Spleen (tissue), 7 donors: ENCODE measurements at regions not wholly inside any gene's neighbourhood (a gene's known extent, or its start where the extent isn't known, plus 50 kb on each side); places are given as distances from the start of the nearest gene placed in this dataset.

Experiments used
- CTCF ChIP-seq, 11 experiments: fragments of 200-600 bp in 7 of 11; fragments of 450-650 bp in 4 of 11; sonication (generic) in 4 of 11; IDR thresholded peaks in 8 of 11; conservative IDR thresholded peaks in 3 of 11; 1 replicate in 7 of 11; 2 replicates in 4 of 11; pipeline versions ENCODE4 v1.4.0 to v1.8.0; 2016 to 2021; ENCODE audit warnings: antibody characterized with exemption in 11 of 11, inconsistent platforms in 4 of 11, mild to moderate bottlenecking in 1 of 11
- POLR2A ChIP-seq, 3 donors: fragments of 450-650 bp; IDR thresholded peaks; one replicate each; pipeline ENCODE4 v1.5.1; 2017; ENCODE audit warnings: antibody characterized with exemption in 3 of 3, mild to moderate bottlenecking in 1 of 3
- donor health status: DM: no; HTN: no; CAD: no; lungs with moderate emphysema.
- donor health status: DM: no; HTN: no; CAD: no.
- donor health status: DM: no; HTN: no; CAD: no.

GRCh38 chr15:47644722-47645121 lies 72.6 kb upstream of the SEMA6D start:
- TF ChIP-seq CTCF (IDR thresholded peaks at IDR 0.05 in 8 of 11, conservative IDR thresholded peaks at IDR 0.05 in 3 of 11): no peak
- no peak for TF ChIP-seq POLR2A (IDR thresholded peaks at IDR 0.05)
